ENCODE measurements at regions not wholly inside any gene's neighbourhood (a gene's known extent, or its start where the extent isn't known, plus 50 kb on each side); places are given as distances from the start of the nearest gene placed in this dataset.

- H2AFZ ChIP-seq (ENCODE audit: low read depth, low read length) = no peak overlapping the region
- no peaks in the 10 kb centered on the region for H3K36me3 ChIP-seq (ENCODE audit: insufficient read depth, low read length)
- H3K27me3 ChIP-seq (ENCODE audit: insufficient read depth, low read depth, low read length) = no peaks in the 10 kb centered on the region
- no peaks in the 10 kb centered on the region for H3F3A ChIP-seq (ENCODE audit: insufficient read depth, low read length, poor library complexity, severe bottlenecking)
- no peak overlapping the region for H3K9ac ChIP-seq (ENCODE audit: low read length)
- H3K27ac ChIP-seq (ENCODE audit: low read length) = no peak overlapping the region
- no peak overlapping the region for H3K4me2 ChIP-seq (ENCODE audit: low read length)
- H3K9me3 ChIP-seq (ENCODE audit: low read length) = no peaks in the 10 kb centered on the region
- H3K9me2 ChIP-seq (ENCODE audit: insufficient read depth, low read length) = no peaks in the 10 kb centered on the region
- TF ChIP-seq REST (IDR thresholded peaks at IDR 0.05; ENCODE audit: borderline replicate concordance) (no peak), EZH2 (IDR thresholded peaks at IDR 0.05; ENCODE audit: borderline replicate concordance, insufficient read depth, low read length, poor library complexity, severe bottlenecking) (no peak), POLR2AphosphoS5 (IDR thresholded peaks at IDR 0.05) (no peak), TAF1 (IDR thresholded peaks at IDR 0.05; ENCODE audit: low read depth) (no peak), SMC3 (conservative IDR thresholded peaks at IDR 0.05; ENCODE audit: poor library complexity) (no peak), MXI1 (conservative IDR thresholded peaks at IDR 0.05; ENCODE audit: poor library complexity, severe bottlenecking) (no peak), RAD21 (conservative IDR thresholded peaks at IDR 0.05) (no peak), EP300 (conservative IDR thresholded peaks at IDR 0.05; ENCODE audit: poor library complexity, severe bottlenecking) (no peak)
- TF ChIP-seq, protein P1, sequence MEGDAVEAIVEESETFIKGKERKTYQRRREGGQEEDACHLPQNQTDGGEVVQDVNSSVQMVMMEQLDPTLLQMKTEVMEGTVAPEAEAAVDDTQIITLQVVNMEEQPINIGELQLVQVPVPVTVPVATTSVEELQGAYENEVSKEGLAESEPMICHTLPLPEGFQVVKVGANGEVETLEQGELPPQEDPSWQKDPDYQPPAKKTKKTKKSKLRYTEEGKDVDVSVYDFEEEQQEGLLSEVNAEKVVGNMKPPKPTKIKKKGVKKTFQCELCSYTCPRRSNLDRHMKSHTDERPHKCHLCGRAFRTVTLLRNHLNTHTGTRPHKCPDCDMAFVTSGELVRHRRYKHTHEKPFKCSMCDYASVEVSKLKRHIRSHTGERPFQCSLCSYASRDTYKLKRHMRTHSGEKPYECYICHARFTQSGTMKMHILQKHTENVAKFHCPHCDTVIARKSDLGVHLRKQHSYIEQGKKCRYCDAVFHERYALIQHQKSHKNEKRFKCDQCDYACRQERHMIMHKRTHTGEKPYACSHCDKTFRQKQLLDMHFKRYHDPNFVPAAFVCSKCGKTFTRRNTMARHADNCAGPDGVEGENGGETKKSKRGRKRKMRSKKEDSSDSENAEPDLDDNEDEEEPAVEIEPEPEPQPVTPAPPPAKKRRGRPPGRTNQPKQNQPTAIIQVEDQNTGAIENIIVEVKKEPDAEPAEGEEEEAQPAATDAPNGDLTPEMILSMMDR (IDR thresholded peaks at IDR 0.05; ENCODE audit: poor library complexity, severe bottlenecking) = no peak
- no peaks in the 10 kb centered on the region for H4K20me1 ChIP-seq (ENCODE audit: insufficient read depth)
- H3K79me2 ChIP-seq (replicated peaks; ENCODE audit: insufficient read depth, low read length) = no peaks in the 10 kb centered on the region
- H3K4me3 ChIP-seq (ENCODE audit: low read length) = no peak overlapping the region
These were observed 78.1 kb upstream of the SETMAR start for GRCh38 chr3:4225005-4225471.

DNA sequence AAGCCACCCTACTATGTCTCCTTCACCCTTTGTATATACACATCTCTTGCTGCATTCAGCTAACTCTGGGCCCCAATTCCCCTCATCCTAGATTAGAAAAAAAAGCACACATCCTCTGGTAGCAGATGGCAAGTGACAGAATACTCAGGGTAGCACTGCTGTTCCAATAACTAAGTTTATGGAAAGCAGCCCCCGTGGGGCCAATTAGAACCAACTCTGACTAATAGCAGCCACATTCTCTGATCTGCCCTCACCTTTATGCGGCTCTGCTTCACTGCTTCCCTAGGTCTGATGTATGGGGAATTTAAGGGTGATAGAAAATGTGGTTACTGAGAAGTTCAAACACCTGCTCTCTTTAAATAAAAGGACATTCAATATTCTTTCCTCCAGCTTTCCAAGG is 74.9 kb upstream of the SETMAR start:
- Histone ChIP-seq H3K79me2 (replicated peaks; ENCODE audit: insufficient read depth, low read length) (no peaks in the 10 kb centered on the region), H3K4me3 (ENCODE audit: low read length) (no peak overlapping the region), H4K20me1 (ENCODE audit: insufficient read depth) (no peaks in the 10 kb centered on the region), H3K36me3 (ENCODE audit: insufficient read depth, low read length) (no peaks in the 10 kb centered on the region), H3K9ac (ENCODE audit: low read length) (no peak overlapping the region), H3K9me2 (ENCODE audit: insufficient read depth, low read length) (no peaks in the 10 kb centered on the region), H3K27me3 (ENCODE audit: insufficient read depth, low read depth, low read length) (no peaks in the 10 kb centered on the region), H3K27ac (ENCODE audit: low read length) (no peak overlapping the region), H2AFZ (ENCODE audit: low read depth, low read length) (no peak overlapping the region), H3K9me3 (ENCODE audit: low read length) (no peaks in the 10 kb centered on the region), H3F3A (ENCODE audit: insufficient read depth, low read length, poor library complexity, severe bottlenecking) (no peaks in the 10 kb centered on the region), H3K4me2 (ENCODE audit: low read length) (no peak overlapping the region)
- TF ChIP-seq MXI1 (conservative IDR thresholded peaks at IDR 0.05; ENCODE audit: poor library complexity, severe bottlenecking) = no peak

DNA sequence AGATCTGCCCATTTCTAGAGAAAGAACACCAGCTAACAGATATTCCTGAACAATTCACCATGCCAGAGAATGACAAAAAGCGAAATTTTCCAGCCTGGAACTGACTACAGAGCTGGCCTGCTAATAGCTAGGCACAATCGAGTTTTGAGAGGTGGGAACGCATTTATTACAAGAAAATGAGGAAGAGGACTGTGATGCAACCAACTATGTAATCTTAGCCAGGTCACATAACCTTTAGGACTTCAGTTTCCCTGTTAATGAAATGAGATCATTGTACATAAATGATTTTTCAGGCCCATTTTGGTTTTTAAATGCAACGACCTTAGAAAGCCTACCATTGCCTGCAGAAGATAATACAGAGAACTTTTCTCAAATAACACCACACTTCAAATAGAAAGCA is 72.1 kb upstream of the SETMAR start:
- H3K9me3 ChIP-seq (ENCODE audit: low read length) = no peaks in the 10 kb centered on the region
- H4K20me1 ChIP-seq (ENCODE audit: insufficient read depth) = no peaks in the 10 kb centered on the region
- no peak overlapping the region for H3K9ac ChIP-seq (ENCODE audit: low read length)
- TF ChIP-seq, protein P1 (IDR thresholded peaks at IDR 0.05; ENCODE audit: poor library complexity, severe bottlenecking) = no peak
- no peak for TF ChIP-seq EP300 (conservative IDR thresholded peaks at IDR 0.05; ENCODE audit: poor library complexity, severe bottlenecking)
- TF ChIP-seq POLR2AphosphoS5 (IDR thresholded peaks at IDR 0.05) = no peak
- no peak for TF ChIP-seq SMC3 (conservative IDR thresholded peaks at IDR 0.05; ENCODE audit: poor library complexity)
- TF ChIP-seq EZH2 (IDR thresholded peaks at IDR 0.05; ENCODE audit: borderline replicate concordance, insufficient read depth, low read length, poor library complexity, severe bottlenecking) = no peak
- no peak for TF ChIP-seq MXI1 (conservative IDR thresholded peaks at IDR 0.05; ENCODE audit: poor library complexity, severe bottlenecking)
- no peak for TF ChIP-seq REST (IDR thresholded peaks at IDR 0.05; ENCODE audit: borderline replicate concordance)
- no peak for TF ChIP-seq TAF1 (IDR thresholded peaks at IDR 0.05; ENCODE audit: low read depth)
- no peak overlapping the region for H3K4me2 ChIP-seq (ENCODE audit: low read length)
- no peaks in the 10 kb centered on the region for H3K27me3 ChIP-seq (ENCODE audit: insufficient read depth, low read depth, low read length)
- H2AFZ ChIP-seq (ENCODE audit: low read depth, low read length) = no peak overlapping the region
- H3K4me3 ChIP-seq (ENCODE audit: low read length) = no peak overlapping the region
- H3K27ac ChIP-seq (ENCODE audit: low read length) = no peak overlapping the region
- no peaks in the 10 kb centered on the region for H3F3A ChIP-seq (ENCODE audit: insufficient read depth, low read length, poor library complexity, severe bottlenecking)
- no peaks in the 10 kb centered on the region for H3K79me2 ChIP-seq (replicated peaks; ENCODE audit: insufficient read depth, low read length)
- no peaks in the 10 kb centered on the region for H3K9me2 ChIP-seq (ENCODE audit: insufficient read depth, low read length)
- no peaks in the 10 kb centered on the region for H3K36me3 ChIP-seq (ENCODE audit: insufficient read depth, low read length)

Measured in neural cell (in vitro differentiated cells).